K562 (cell line): ENCODE measurements at regions not wholly inside any gene's neighbourhood (a gene's known extent, or its start where the extent isn't known, plus 50 kb on each side); places are given as distances from the start of the nearest gene placed in this dataset.

ENCODE experiments used
- ARNT ChIP-seq, 2 experiments: fragments of 450-650 bp; IDR thresholded peaks; 2 replicates each; pipeline ENCODE4 v1.6.1; 2016; ENCODE audit warnings: mild to moderate bottlenecking in 1 of 2
- BACH1 ChIP-seq: fragments of 200-800 bp; sonication (Bioruptor generic); IDR thresholded peaks from 2 replicates; pipeline ENCODE4 v1.6.1; 2016; ENCODE audit warnings: missing genetic modification characterization, missing compliant biosample characterization
- DNMT1 ChIP-seq: fragments of 450-650 bp; IDR thresholded peaks from 2 replicates; pipeline ENCODE4 v1.6.1; 2016; ENCODE audit warnings: antibody characterized with exemption, mild to moderate bottlenecking
- ELF2 ChIP-seq: fragments of 250-450 bp; sonication (Bioruptor Pico); IDR thresholded peaks from 2 replicates; pipeline ENCODE4 v1.5.0; 2021; ENCODE audit warnings: mild to moderate bottlenecking
- ESRRA ChIP-seq: fragments of 450-650 bp; IDR thresholded peaks from 2 replicates; pipeline ENCODE4 v1.6.1; 2014; ENCODE audit warnings: low read depth, mild to moderate bottlenecking, moderate library complexity, borderline replicate concordance
- FOXK2 ChIP-seq, 2 experiments: fragments of 450-650 bp; IDR thresholded peaks in 1 of 2; conservative IDR thresholded peaks in 1 of 2; 2 replicates each; pipeline ENCODE4 v1.6.1; 2016; ENCODE audit warnings: low read depth in 2 of 2, mild to moderate bottlenecking in 1 of 2
- ILK ChIP-seq: fragments of 450-650 bp; IDR thresholded peaks from 2 replicates; pipeline ENCODE4 v1.6.1; 2016; ENCODE audit warnings: missing genetic modification characterization, low read depth, mild to moderate bottlenecking, missing compliant biosample characterization, moderate library complexity, borderline replicate concordance
- MBD2 ChIP-seq: sonication (generic); IDR thresholded peaks from 2 replicates; pipeline ENCODE4 v1.6.1; 2016; ENCODE audit warnings: low read depth, borderline replicate concordance
- POLR2A ChIP-seq: fragments of 450-650 bp; conservative IDR thresholded peaks from 2 replicates; pipeline ENCODE4 v1.6.1; 2016
- YY1 ChIP-seq, 3 experiments: IDR thresholded peaks; 2 replicates each; pipeline ENCODE4 v1.6.1; 2011; ENCODE audit warnings: low read length in 2 of 3, mild to moderate bottlenecking in 2 of 3, moderate library complexity in 2 of 3, borderline replicate concordance in 1 of 3, control low read depth in 1 of 3, low read depth in 1 of 3; ENCODE audit not compliant: insufficient read depth in 3 of 3, insufficient replicate concordance in 2 of 3, control insufficient read depth in 1 of 3, insufficient read length in 1 of 3; ENCODE audit errors: extremely low read depth in 1 of 3
- ZNF133 ChIP-seq: fragments of 250-450 bp; sonication (Bioruptor Pico); IDR thresholded peaks from 2 replicates; pipeline ENCODE4 v1.4.0; 2020; ENCODE audit warnings: mild to moderate bottlenecking
- ZNF175 ChIP-seq: fragments of 200-800 bp; sonication (Bioruptor generic); IDR thresholded peaks from 2 replicates; pipeline ENCODE4 v1.6.1; 2016; ENCODE audit warnings: low read depth, mild to moderate bottlenecking, missing genetic modification characterization, missing compliant biosample characterization
- ZNF184 ChIP-seq: sonication (generic); formaldehyde crosslinking; IDR thresholded peaks from 2 replicates; pipeline ENCODE4 v1.5.0; 2020; ENCODE audit warnings: missing genetic modification reagents
- ZNF584 ChIP-seq: fragments of 200-800 bp; sonication (Bioruptor generic); IDR thresholded peaks from 2 replicates; pipeline ENCODE4 v1.6.1; 2016; ENCODE audit warnings: low read depth, mild to moderate bottlenecking, missing genetic modification characterization, missing compliant biosample characterization
- ZNF717 ChIP-seq: fragments of 250-450 bp; sonication (Bioruptor Pico); IDR thresholded peaks from 2 replicates; pipeline ENCODE4 v1.5.0; 2021
- ZNF766 ChIP-seq: fragments of 200-800 bp; sonication (Bioruptor generic); conservative IDR thresholded peaks from 2 replicates; pipeline ENCODE4 v1.6.1; 2016; ENCODE audit warnings: missing genetic modification characterization, missing compliant biosample characterization
- TF ChIP-seq, protein P1 (sequence below): fragments of 250-450 bp; sonication (Bioruptor Pico); IDR thresholded peaks from 2 replicates; pipeline ENCODE4 v1.8.0; 2021; ENCODE audit warnings: borderline replicate concordance, mild to moderate bottlenecking, moderate library complexity; ENCODE audit not compliant: poor library complexity, severe bottlenecking
- TF ChIP-seq, protein P2 (sequence below): fragments of 250-450 bp; sonication (Bioruptor Pico); IDR thresholded peaks from 2 replicates; pipeline ENCODE4 v1.9.0; 2021; ENCODE audit warnings: mild to moderate bottlenecking, inconsistent platforms
- TF ChIP-seq, protein P3 (sequence below): fragments of 250-450 bp; sonication (Bioruptor Pico); IDR thresholded peaks from 2 replicates; pipeline ENCODE4 v1.4.0; 2020; ENCODE audit warnings: mild to moderate bottlenecking, moderate library complexity
- TF ChIP-seq, protein P4 (sequence below): fragments of 450-650 bp; conservative IDR thresholded peaks from 2 replicates; pipeline ENCODE4 v1.6.1; 2016; ENCODE audit warnings: missing genetic modification characterization, low read depth, mild to moderate bottlenecking, missing compliant biosample characterization, moderate library complexity
- TF ChIP-seq, protein P5 (sequence below): fragments of 450-650 bp; IDR thresholded peaks from 2 replicates; pipeline ENCODE4 v1.6.1; 2018; ENCODE audit warnings: mild to moderate bottlenecking, low read depth; ENCODE audit not compliant: partially characterized antibody

DNA sequence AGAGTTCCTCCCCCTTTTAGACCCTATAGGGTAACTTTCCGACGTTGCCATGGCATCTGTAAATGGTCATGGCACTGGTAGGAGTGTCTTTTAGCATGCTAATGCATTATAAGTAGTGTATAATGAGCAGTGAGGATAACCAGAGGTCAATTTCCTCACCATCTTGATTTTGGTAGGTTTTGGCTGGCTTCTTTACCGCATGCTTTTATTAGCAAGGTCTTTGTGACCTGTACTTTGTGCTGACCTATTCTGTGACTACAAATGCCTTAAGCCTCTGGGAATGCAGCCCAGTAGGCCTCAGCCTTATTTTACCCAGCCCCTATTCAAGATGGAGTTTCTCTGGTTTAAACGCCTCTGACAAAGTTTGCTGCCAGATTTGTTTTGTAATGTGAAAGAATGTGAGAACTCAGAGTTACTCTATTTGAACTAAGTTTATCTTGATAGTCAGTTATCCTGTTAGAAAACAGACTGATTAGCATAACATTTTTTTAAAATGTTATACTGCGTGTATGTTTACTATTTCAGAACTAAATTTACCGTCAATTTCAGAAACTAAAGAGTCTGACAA, 111.3 kb upstream of the PRSS16 start (continued):
- TF ChIP-seq, protein P1, sequence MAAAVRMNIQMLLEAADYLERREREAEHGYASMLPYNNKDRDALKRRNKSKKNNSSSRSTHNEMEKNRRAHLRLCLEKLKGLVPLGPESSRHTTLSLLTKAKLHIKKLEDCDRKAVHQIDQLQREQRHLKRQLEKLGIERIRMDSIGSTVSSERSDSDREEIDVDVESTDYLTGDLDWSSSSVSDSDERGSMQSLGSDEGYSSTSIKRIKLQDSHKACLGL (CRISPR knock-in tag): peak; percentile 79
- TF ChIP-seq ILK (tag): peak; percentile 87
- TF ChIP-seq FOXK2 (conservative IDR thresholded peaks at IDR 0.05 in 1 of 2, IDR thresholded peaks at IDR 0.05 in 1 of 2; ENCODE audit: low read depth in 2 of 2): peak in 1 of 2 experiments; percentile 53; a peak in 1 of 4 replicates
- no peak for TF ChIP-seq ZNF184 (CRISPR knock-in tag)
- TF ChIP-seq MBD2: 0 out of 2 replicates have a peak, but pooled peaks have one; percentile 25
- TF ChIP-seq, protein P2, sequence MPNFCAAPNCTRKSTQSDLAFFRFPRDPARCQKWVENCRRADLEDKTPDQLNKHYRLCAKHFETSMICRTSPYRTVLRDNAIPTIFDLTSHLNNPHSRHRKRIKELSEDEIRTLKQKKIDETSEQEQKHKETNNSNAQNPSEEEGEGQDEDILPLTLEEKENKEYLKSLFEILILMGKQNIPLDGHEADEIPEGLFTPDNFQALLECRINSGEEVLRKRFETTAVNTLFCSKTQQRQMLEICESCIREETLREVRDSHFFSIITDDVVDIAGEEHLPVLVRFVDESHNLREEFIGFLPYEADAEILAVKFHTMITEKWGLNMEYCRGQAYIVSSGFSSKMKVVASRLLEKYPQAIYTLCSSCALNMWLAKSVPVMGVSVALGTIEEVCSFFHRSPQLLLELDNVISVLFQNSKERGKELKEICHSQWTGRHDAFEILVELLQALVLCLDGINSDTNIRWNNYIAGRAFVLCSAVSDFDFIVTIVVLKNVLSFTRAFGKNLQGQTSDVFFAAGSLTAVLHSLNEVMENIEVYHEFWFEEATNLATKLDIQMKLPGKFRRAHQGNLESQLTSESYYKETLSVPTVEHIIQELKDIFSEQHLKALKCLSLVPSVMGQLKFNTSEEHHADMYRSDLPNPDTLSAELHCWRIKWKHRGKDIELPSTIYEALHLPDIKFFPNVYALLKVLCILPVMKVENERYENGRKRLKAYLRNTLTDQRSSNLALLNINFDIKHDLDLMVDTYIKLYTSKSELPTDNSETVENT (CRISPR knock-in tag): peak; percentile 75
- TF ChIP-seq ZNF584 (CRISPR knock-in tag): peak; percentile 97
- peak; percentile 83; the same call in 1 of the 2 replicates for TF ChIP-seq ELF2 (CRISPR knock-in tag)
- peak; percentile 98 for TF ChIP-seq ZNF175 (CRISPR knock-in tag)
- 0 out of 2 replicates have a peak, but pooled peaks have one; percentile 11 for TF ChIP-seq ZNF133 (CRISPR knock-in tag)
- TF ChIP-seq, protein P3, sequence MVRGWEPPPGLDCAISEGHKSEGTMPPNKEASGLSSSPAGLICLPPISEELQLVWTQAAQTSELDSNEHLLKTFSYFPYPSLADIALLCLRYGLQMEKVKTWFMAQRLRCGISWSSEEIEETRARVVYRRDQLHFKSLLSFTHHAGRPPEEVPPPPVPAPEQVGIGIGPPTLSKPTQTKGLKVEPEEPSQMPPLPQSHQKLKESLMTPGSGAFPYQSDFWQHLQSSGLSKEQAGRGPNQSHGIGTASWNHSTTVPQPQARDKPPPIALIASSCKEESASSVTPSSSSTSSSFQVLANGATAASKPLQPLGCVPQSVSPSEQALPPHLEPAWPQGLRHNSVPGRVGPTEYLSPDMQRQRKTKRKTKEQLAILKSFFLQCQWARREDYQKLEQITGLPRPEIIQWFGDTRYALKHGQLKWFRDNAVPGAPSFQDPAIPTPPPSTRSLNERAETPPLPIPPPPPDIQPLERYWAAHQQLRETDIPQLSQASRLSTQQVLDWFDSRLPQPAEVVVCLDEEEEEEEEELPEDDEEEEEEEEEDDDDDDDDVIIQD (CRISPR knock-in tag): peak; percentile 61; the same call in 1 of the 2 replicates
- TF ChIP-seq ARNT (IDR thresholded peaks at IDR 0.05): peak in 1 of 2 experiments; percentile 55; a peak in 1 of 4 replicates
- TF ChIP-seq ZNF717 (CRISPR knock-in tag): peak; percentile 73; the same call in 1 of the 2 replicates
- peak in 1 of 3 experiments; percentile 58 for TF ChIP-seq YY1 (IDR thresholded peaks at IDR 0.05; ENCODE audit: borderline replicate concordance in 1 of 3, control insufficient read depth in 1 of 3, extremely low read depth in 1 of 3, insufficient read depth in 3 of 3, insufficient read length in 1 of 3, insufficient replicate concordance in 2 of 3, low read depth in 1 of 3, low read length in 2 of 3)
- TF ChIP-seq BACH1 (tag): peak; percentile 96
- no peak for TF ChIP-seq DNMT1
- TF ChIP-seq ESRRA: peak; percentile 67
- TF ChIP-seq ZNF766: peak; percentile 98
- TF ChIP-seq, protein P4, sequence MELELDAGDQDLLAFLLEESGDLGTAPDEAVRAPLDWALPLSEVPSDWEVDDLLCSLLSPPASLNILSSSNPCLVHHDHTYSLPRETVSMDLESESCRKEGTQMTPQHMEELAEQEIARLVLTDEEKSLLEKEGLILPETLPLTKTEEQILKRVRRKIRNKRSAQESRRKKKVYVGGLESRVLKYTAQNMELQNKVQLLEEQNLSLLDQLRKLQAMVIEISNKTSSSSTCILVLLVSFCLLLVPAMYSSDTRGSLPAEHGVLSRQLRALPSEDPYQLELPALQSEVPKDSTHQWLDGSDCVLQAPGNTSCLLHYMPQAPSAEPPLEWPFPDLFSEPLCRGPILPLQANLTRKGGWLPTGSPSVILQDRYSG (tag): peak; percentile 98
- TF ChIP-seq, protein P5, sequence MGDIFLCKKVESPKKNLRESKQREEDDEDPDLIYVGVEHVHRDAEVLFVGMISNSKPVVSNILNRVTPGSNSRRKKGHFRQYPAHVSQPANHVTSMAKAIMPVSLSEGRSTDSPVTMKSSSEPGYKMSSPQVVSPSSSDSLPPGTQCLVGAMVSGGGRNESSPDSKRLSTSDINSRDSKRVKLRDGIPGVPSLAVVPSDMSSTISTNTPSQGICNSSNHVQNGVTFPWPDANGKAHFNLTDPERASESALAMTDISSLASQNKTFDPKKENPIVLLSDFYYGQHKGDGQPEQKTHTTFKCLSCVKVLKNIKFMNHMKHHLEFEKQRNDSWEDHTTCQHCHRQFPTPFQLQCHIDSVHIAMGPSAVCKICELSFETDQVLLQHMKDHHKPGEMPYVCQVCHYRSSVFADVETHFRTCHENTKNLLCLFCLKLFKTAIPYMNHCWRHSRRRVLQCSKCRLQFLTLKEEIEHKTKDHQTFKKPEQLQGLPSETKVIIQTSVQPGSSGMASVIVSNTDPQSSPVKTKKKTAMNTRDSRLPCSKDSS: no peak
- TF ChIP-seq POLR2A: peak; percentile 47
